HepG2 (cell line): ENCODE measurements at regions not wholly inside any gene's neighbourhood (a gene's known extent, or its start where the extent isn't known, plus 50 kb on each side); places are given as distances from the start of the nearest gene placed in this dataset.

Experiments used
- ATAC-seq: fragments of 200-7000 bp; cut with Tn5 transposase; 3 replicates; pipeline ENCODE4 v1.9.1; 2020; ENCODE audit warnings: mild to moderate bottlenecking, moderate library complexity
- BruUV-seq: library from RNA; stranded (reverse); fragments of 400-500 nt; replicated peaks from 2 replicates; lab custom pipeline; 2021; lab: Mats Ljungman, UMichigan
- CTCF ChIA-PET: fragments of 300-600 bp; formaldehyde crosslinking; extraction: SDS; loops from one replicate; lab custom pipeline; 2021; ENCODE audit warnings: low total read pairs, inconsistent platforms, low intra/inter-chr PET ratio; lab: Yijun Ruan, JAX
- POLR2A ChIA-PET: fragments of 350-600 bp; sonication (Branson Sonifier 250); formaldehyde crosslinking; loops from one replicate; lab custom pipeline; 2020; ENCODE audit warnings: antibody characterized with exemption, inconsistent platforms; lab: Yijun Ruan, JAX
- DNase-seq: peaks from one replicate; pipeline ENCODE4 v3.0.0-alpha.2; 2015; ENCODE audit warnings: low spot score
- FAIRE-seq: peaks from 3 replicates; lab custom pipeline; 2011; peaks lifted over from hg19 to GRCh38; lab: Jason Lieb, UNC
- H2AFZ ChIP-seq: one replicate; pipeline ENCODE4 v1.6.1; 2011; ENCODE audit warnings: low read length, inconsistent platforms
- H3K27ac ChIP-seq: fragments of 300-600 bp; 3 replicates; pipeline ENCODE4 v1.8.0; 2011; ENCODE audit warnings: mixed run types, mild to moderate bottlenecking, mixed read lengths, low read length, inconsistent platforms; ENCODE audit not compliant: insufficient read depth; ENCODE audit errors: extremely low read length
- H3K27me3 ChIP-seq, 2 experiments: fragments of 200-600 bp in 1 of 2; 2 replicates in 1 of 2; 3 replicates in 1 of 2; pipeline versions ENCODE4 v1.6.0 to v1.8.0; 2011; ENCODE audit warnings: low read length in 2 of 2, mild to moderate bottlenecking in 2 of 2, moderate library complexity in 2 of 2, inconsistent platforms in 1 of 2; ENCODE audit not compliant: insufficient read depth in 2 of 2, control insufficient read depth in 1 of 2
- H3K36me3 ChIP-seq, 2 experiments: fragments of 200-600 bp in 1 of 2; replicated peaks in 1 of 2; 2 replicates in 1 of 2; 3 replicates in 1 of 2; pipeline versions ENCODE4 v1.5.1 to v1.8.0; 2011; ENCODE audit warnings: low read length in 2 of 2, inconsistent platforms in 1 of 2; ENCODE audit not compliant: insufficient read depth in 2 of 2, control insufficient read depth in 1 of 2
- H3K4me1 ChIP-seq: 2 replicates; pipeline ENCODE4 v1.5.1; 2012; ENCODE audit warnings: low read length, inconsistent platforms; ENCODE audit not compliant: insufficient read depth
- H3K4me2 ChIP-seq: 2 replicates; pipeline ENCODE4 v1.6.0; 2011; ENCODE audit warnings: low read depth, low read length, inconsistent platforms
- H3K4me3 ChIP-seq, 3 experiments: fragments of 200-600 bp in 1 of 3; sonication (generic), shearing (Covaris generic) in 1 of 3; replicated peaks in 1 of 3; 2 replicates each; pipeline ENCODE4 v1.5.1; 2011 to 2016; ENCODE audit warnings: low read length in 3 of 3, inconsistent platforms in 2 of 3, low read depth in 2 of 3, mild to moderate bottlenecking in 2 of 3, control low read depth in 1 of 3, mixed read lengths in 1 of 3; ENCODE audit not compliant: insufficient read depth in 1 of 3
- H3K79me2 ChIP-seq: one replicate; pipeline ENCODE4 v1.6.1; 2011; ENCODE audit warnings: low read length, inconsistent platforms; ENCODE audit not compliant: insufficient read depth
- H3K9ac ChIP-seq: 2 replicates; pipeline ENCODE4 v1.6.0; 2011; ENCODE audit warnings: mild to moderate bottlenecking, low read depth, low read length, inconsistent platforms; ENCODE audit not compliant: insufficient read depth
- H3K9me3 ChIP-seq: 2 replicates; pipeline ENCODE4 v1.5.1; 2012; ENCODE audit warnings: mild to moderate bottlenecking, low read length
- H4K20me1 ChIP-seq: 2 replicates; pipeline ENCODE4 v1.6.0; 2011; ENCODE audit warnings: inconsistent platforms, mild to moderate bottlenecking, low read length, moderate library complexity; ENCODE audit not compliant: insufficient read depth
- CHCHD3 ChIP-seq: sonication (generic); formaldehyde crosslinking; IDR thresholded peaks from 2 replicates; pipeline ENCODE4 v1.8.0; 2022; ENCODE audit warnings: mild to moderate bottlenecking, missing genetic modification reagents, moderate library complexity
- ELK4 ChIP-seq: sonication (generic); formaldehyde crosslinking; IDR thresholded peaks from 2 replicates; pipeline ENCODE4 v1.9.0; 2021; ENCODE audit warnings: missing genetic modification reagents, borderline replicate concordance
- FOXO1 ChIP-seq: sonication (generic); formaldehyde crosslinking; IDR thresholded peaks from 2 replicates; pipeline ENCODE4 v1.4.0; 2020; ENCODE audit warnings: missing genetic modification reagents
- KDM4B ChIP-seq: sonication (generic); formaldehyde crosslinking; IDR thresholded peaks from 2 replicates; pipeline ENCODE4 v1.4.0; 2020; ENCODE audit warnings: missing genetic modification reagents
- RFXAP ChIP-seq: sonication (generic); formaldehyde crosslinking; IDR thresholded peaks from 2 replicates; pipeline ENCODE4 v1.4.0; 2020; ENCODE audit warnings: missing genetic modification reagents, borderline replicate concordance
- SNAPC4 ChIP-seq: sonication (generic); formaldehyde crosslinking; IDR thresholded peaks from 2 replicates; pipeline ENCODE4 v1.4.0; 2020; ENCODE audit warnings: mild to moderate bottlenecking, missing genetic modification reagents
- TP53 ChIP-seq: sonication (generic); formaldehyde crosslinking; conservative IDR thresholded peaks from 2 replicates; pipeline ENCODE4 v1.4.0; 2020; ENCODE audit warnings: missing genetic modification reagents
- ZBTB49 ChIP-seq: sonication (generic); formaldehyde crosslinking; IDR thresholded peaks from 2 replicates; pipeline ENCODE4 v1.4.0; 2020; ENCODE audit warnings: missing genetic modification reagents, borderline replicate concordance
- ZMYM2 ChIP-seq: sonication (generic); formaldehyde crosslinking; IDR thresholded peaks from 2 replicates; pipeline ENCODE4 v1.8.0; 2022; ENCODE audit warnings: mild to moderate bottlenecking, missing genetic modification reagents
- ZNF33B ChIP-seq: sonication (generic); formaldehyde crosslinking; IDR thresholded peaks from 2 replicates; pipeline ENCODE4 v1.5.1; 2020; ENCODE audit warnings: mild to moderate bottlenecking, missing genetic modification reagents
- ZNF598 ChIP-seq: sonication (generic); formaldehyde crosslinking; IDR thresholded peaks from 2 replicates; pipeline ENCODE4 v1.5.1; 2020; ENCODE audit warnings: mild to moderate bottlenecking, missing genetic modification reagents, borderline replicate concordance
- ZSCAN25 ChIP-seq: sonication (generic); formaldehyde crosslinking; IDR thresholded peaks from 2 replicates; pipeline ENCODE4 v1.8.0; 2022; ENCODE audit warnings: mild to moderate bottlenecking, missing genetic modification reagents
- WGBS: methylation state at CpG from one replicate; pipeline ENCODE4 v1.1.6; 2017; ENCODE audit warnings: low lambda C conversion rate; 5-methylcytosine and 5-hydroxymethylcytosine counted together
- in situ Hi-C: cut with HindIII; loops from 2 replicates; pipeline ENCODE4 v1.10.0; 2017; ENCODE audit warnings: low pct_unique_long_range_greater_than_20kb; ENCODE audit not compliant: extremely low pct_ligation_motif_present
- intact Hi-C: fragments of 100-400 bp; cut with micrococcal nuclease; formaldehyde crosslinking; loops from one replicate; pipeline ENCODE4 v1.10.0; 2022; ENCODE audit not compliant: unreplicated experiment

DNA sequence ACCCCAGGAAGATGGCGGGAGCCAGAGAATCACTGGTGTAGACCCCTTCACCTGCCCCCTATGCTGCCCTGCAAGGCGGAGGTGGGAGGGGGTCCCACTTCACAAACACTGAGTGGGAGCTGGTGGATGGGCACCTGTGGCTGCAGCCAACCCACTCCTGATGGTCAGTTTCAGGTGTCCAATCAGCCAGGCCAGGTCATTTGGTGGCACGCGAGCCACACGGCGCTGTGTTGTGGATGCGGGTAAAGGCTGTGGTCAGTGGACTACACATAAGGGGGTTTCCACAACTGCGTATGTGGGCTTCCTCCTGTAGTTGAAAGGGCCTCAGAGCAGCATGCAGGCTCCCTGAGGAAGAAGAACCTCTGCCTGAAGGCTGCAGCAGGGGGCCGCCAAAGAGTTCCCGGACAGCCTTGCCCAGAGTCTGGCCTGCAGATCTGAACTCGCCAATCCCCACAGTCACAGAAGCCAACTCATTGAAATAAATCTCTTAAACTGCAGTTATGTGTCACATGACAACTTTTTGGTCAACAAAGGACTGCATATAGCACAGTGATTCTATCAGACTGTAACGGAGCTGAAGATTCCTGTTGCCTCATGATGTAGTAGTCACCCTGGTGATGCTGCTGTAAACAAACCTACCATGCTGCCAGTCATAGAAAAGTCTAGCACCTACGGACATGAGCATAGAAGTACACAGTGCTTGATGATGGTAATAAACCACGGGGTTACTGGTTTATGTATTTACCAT is 284.7 kb upstream of the IRX2 start:
- H3K9ac ChIP-seq = no peak overlapping the region
- no peaks in the 10 kb centered on the region for H3K79me2 ChIP-seq
- no peak for ATAC-seq
- no peak for DNase-seq
- intact Hi-C loops = no loop called here
- H3K4me3 ChIP-seq = no peak overlapping the region
- no peak overlapping the region for H2AFZ ChIP-seq
- CTCF ChIA-PET = no interaction called here
- H3K36me3 ChIP-seq = no peaks in the 10 kb centered on the region
- no peaks in the 10 kb centered on the region; a peak in 1 of 5 replicates for H3K27me3 ChIP-seq
- H3K4me2 ChIP-seq = no peak overlapping the region
- no TSS peak for BruUV-seq
- no peaks in the 10 kb centered on the region for H3K9me3 ChIP-seq
- no peaks in the 10 kb centered on the region for H3K4me1 ChIP-seq
- in situ Hi-C loops = no loop called here
- H3K27ac ChIP-seq = no peak overlapping the region
- POLR2A ChIA-PET = no interaction called here
- FAIRE-seq = no peak
- TF ChIP-seq ZNF598 (CRISPR knock-in tag) (no peak), ZNF33B (CRISPR knock-in tag) (no peak), ZMYM2 (no peak), ZBTB49 (no peak), SNAPC4 (CRISPR knock-in tag) (no peak), ELK4 (CRISPR knock-in tag) (no peak), KDM4B (CRISPR knock-in tag) (no peak), ZSCAN25 (no peak), RFXAP (CRISPR knock-in tag) (no peak), FOXO1 (CRISPR knock-in tag) (no peak), CHCHD3 (CRISPR knock-in tag) (no peak), TP53 (CRISPR knock-in tag) (no peak)
- TF ChIP-seq, all 625 proteins: peak for 0
- H4K20me1 ChIP-seq = no peaks in the 10 kb centered on the region
- WGBS = 50% methylated on average over 10 of the region's 14 CpGs
